RWPE1 (cell line): ENCODE measurements at regions not wholly inside any gene's neighbourhood (a gene's known extent, or its start where the extent isn't known, plus 50 kb on each side); places are given as distances from the start of the nearest gene placed in this dataset.
A peak's percentile ranks its signal among the peaks of the same experiment; 100 is the strongest.
"Not testable (repeated sequence)": the region's sequence is repeated elsewhere in the genome, so short reads cannot be mapped to it uniquely, and the experiment has no call there.

Source experiments
- CTCF ChIA-PET: fragments of 350-600 bp; sonication (Branson Sonifier 250); formaldehyde crosslinking; extraction: SDS; loops from one replicate; lab custom pipeline; 2021; lab: Yijun Ruan, JAX
- POLR2A ChIA-PET: fragments of 400-600 bp; formaldehyde crosslinking; extraction: SDS; loops from one replicate; lab custom pipeline; 2020; ENCODE audit warnings: antibody characterized with exemption; ENCODE audit not compliant: low non-redundant PET; lab: Yijun Ruan, JAX
- DNase-seq: peaks from one replicate; pipeline ENCODE4 v3.0.0; 2012; ENCODE audit warnings: low spot score
- H3K27ac ChIP-seq: fragments of 450-650 bp; 2 replicates; pipeline ENCODE4 v1.5.1; 2017
- TF ChIP-seq, protein P1 (sequence below): fragments of 450-650 bp; conservative IDR thresholded peaks from 2 replicates; pipeline ENCODE4 v1.5.1; 2017; ENCODE audit warnings: low read depth, mild to moderate bottlenecking

DNA sequence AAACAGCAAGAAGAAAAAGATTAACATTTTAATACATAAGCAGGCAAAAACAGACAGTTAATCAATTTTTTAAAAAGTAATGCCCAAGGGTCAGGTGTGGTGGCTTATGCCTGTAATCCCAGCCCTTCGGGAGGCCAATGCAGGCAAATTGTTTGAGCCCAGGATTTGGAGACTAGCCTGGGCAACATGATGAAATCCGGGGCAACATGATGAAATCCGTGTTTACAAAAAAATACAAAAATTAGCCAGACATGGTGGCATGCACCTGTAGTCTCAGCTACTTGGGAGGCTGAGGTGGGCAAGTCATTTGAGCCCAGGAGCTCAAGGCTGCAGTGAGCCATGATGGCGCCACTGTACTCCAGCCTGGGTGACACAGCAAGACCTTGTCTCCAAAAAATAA is 94.1 kb upstream of the DST start:
- no peak for DNase-seq
- H3K27ac ChIP-seq, result no peak overlapping the region
- ChIA-PET POLR2A (no interaction called here), CTCF (interaction anchor here (0.6 kb wide), 1 partner anchor 23 kb away, joined by 3 read pairs; no protein-coding TSS in a partner anchor)
- TF ChIP-seq, protein P1, sequence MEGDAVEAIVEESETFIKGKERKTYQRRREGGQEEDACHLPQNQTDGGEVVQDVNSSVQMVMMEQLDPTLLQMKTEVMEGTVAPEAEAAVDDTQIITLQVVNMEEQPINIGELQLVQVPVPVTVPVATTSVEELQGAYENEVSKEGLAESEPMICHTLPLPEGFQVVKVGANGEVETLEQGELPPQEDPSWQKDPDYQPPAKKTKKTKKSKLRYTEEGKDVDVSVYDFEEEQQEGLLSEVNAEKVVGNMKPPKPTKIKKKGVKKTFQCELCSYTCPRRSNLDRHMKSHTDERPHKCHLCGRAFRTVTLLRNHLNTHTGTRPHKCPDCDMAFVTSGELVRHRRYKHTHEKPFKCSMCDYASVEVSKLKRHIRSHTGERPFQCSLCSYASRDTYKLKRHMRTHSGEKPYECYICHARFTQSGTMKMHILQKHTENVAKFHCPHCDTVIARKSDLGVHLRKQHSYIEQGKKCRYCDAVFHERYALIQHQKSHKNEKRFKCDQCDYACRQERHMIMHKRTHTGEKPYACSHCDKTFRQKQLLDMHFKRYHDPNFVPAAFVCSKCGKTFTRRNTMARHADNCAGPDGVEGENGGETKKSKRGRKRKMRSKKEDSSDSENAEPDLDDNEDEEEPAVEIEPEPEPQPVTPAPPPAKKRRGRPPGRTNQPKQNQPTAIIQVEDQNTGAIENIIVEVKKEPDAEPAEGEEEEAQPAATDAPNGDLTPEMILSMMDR, result no peak

DNA sequence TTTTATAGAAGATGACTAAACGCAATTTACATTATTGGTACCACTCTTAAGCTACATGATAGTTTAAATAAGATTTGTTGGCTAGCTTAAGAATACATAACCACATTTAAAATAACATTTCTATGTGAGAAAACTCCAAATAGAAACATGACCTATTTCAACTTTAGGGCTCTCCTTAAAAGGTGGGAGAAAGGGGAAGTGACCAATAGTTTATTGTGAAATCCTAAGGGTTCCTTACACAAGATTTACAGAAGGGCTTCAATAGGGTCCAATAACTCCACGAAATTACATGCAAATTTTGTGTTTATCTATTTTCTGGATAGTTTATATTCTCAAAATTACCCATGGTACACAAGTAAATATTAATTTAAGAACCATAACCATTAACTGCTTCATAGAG is 91.6 kb upstream of the DST start:
- CTCF ChIA-PET, result interaction anchor here (0.6 to 1.0 kb wide), 2 partner anchors 10 to 487 kb away, joined by 3 read pairs; no protein-coding TSS in a partner anchor
- no peak for DNase-seq
- H3K27ac ChIP-seq, result no peak overlapping the region
- TF ChIP-seq, protein P1, result no peak
- POLR2A ChIA-PET, result no interaction called here

DNA sequence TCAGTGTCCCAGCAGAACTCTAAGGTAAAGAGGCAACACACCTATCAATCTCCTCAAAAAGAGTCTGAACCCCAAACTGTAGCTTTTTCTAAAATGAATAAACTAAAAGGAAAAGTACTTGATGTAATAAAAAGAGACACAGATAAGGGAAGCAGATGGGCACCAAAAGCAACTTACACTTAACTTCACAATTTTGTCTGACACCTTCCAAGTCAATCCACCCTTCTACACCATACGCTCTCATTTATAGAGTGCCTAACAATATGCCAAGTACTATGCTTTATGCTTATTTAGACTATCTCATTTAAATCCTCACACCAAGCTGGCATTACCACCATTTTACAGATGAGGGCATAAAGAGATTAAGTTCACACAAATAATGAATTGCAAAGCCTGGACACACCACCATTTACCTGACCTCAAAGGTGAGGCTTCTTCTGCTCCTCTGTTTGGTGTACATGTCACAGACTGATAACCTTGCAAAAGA is 90.6 kb upstream of the DST start:
- CTCF ChIA-PET, result no interaction called here
- no peak for DNase-seq
- POLR2A ChIA-PET, result no interaction called here
- TF ChIP-seq, protein P1, result no peak
- no peak overlapping the region for H3K27ac ChIP-seq

DNA sequence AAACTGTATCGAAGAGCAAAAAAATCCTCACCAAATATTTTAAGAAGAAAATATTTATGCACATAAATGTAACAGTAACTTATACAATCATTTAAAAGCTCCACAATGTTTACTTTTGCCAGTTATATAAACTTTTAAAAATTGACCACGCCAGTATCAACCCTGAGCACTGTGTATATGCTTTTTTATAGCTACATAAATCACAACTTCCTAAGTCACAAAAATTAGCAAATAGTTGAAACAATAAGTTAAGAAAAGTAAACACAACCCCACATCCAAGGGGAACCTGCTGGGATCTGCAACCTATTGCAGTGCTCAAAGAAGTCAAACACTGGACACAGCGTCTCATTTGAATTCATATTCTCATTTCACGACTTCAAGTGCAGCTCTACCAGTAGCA is 89.8 kb upstream of the DST start:
- TF ChIP-seq, protein P1, result no peak
- ChIA-PET POLR2A (no interaction called here), CTCF (no interaction called here)
- DNase-seq, result no peak
- no peak overlapping the region for H3K27ac ChIP-seq

DNA sequence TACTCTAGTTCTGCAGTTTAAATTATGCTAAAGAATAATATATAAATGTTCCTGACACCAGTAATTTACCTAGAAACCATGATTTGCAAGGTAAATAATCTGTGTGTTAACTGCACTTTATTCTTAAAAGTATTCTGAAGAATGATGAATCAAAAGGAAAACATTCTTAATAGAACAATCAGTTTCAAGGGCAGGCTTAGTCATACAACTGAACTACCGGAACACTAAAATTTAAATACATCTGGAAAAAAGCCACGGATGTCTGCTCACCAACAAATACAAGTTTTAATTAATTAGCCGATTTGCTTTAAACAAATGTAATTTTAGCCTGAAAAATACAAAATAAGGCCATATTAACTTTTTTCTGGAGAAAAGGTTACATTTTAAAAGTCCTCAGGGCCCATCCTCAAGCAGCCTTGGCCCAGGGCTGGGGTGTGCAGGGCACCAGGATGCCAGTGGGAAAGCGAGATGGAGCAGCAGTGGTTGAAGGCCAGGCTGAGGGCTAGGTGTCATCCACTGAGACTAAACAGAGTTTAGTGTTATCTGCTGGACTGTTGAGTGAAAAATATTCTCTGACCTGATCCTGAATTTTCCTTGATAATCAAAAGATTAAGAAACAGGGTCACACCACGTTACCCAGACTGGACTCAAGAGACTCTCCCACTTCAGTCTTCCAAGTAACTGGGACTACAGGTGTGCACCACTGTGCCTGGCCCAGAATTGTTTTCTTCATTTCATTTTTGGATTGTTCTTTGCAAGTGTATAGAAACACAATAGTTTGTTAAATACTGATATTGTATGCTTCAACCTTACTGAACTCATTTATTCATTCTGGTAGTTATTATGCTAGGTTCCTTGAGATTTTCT is 88.2 kb upstream of the DST start:
- CTCF ChIA-PET, result no interaction called here
- TF ChIP-seq, protein P1, result no peak
- peak; percentile 68 for DNase-seq
- peak overlapping the region; percentile 83 for H3K27ac ChIP-seq
- POLR2A ChIA-PET, result no interaction called here

DNA sequence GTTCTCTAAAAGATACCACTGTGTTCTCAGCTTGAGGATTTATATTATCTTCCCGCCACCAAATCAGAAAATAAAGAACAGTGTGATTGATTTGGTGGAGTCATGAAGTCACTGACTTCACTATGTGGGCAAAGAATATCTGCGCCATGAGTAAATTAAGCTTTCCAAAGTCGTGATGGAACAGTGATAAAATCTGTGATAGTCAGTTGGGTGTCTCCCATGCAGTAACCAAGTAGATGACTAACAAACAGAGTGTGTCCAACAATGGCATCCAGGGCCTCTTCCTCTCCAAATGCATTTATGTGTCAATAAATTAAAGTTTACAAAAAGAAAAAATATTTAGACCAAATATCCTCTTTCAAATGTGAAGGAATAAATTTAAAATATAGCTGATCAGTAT is 87.0 kb upstream of the DST start:
- TF ChIP-seq, protein P1, result no peak
- ChIA-PET POLR2A (no interaction called here), CTCF (no interaction called here)
- H3K27ac ChIP-seq, result peak overlapping the region; percentile 74
- no peak for DNase-seq

DNA sequence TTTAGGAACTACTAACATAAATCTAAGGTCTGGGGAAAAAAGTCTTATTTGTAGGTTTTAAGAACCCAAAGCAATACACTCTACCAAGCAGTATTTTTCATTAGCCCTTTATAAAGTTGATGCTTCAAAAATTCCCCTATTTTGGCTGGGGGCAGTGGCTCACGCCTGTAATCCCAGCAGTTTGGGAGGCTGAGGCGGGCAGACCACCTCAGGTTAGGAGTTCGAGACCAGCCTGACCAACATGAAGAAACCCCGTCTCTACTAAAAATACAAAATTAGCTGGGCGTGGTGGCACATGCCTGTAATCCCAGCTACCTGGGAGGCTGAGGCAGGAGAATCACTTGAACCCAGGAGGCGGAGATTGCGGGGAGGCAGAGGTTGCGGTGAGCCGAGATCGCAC is 86.5 kb upstream of the DST start:
- H3K27ac ChIP-seq, result peak overlapping the region; percentile 74
- POLR2A ChIA-PET, DNase-seq, CTCF ChIA-PET: not testable (repeated sequence)
